NCI-H526 (cell line): ENCODE measurements at regions not wholly inside any gene's neighbourhood (a gene's known extent, or its start where the extent isn't known, plus 50 kb on each side); places are given as distances from the start of the nearest gene placed in this dataset.
A peak's percentile ranks its signal among the peaks of the same experiment; 100 is the strongest.

Experiments
- DNase-seq, 2 experiments: peaks; one replicate each; lab custom pipeline; 2025; lab: John Stamatoyannopoulos, UW

GRCh38 chr15:98419173-98419780 is 229.1 kb upstream of the IGF1R start:
- no peak for DNase-seq

- no peak for DNase-seq
These were observed 227.5 kb upstream of the IGF1R start for GRCh38 chr15:98420837-98421236.

- DNase-seq = peak; percentile 39 to 80
These were observed 226.8 kb upstream of the IGF1R start for GRCh38 chr15:98421419-98422129.

- DNase-seq = no peak
These were observed 226.2 kb upstream of the IGF1R start for GRCh38 chr15:98422130-98422478.

GRCh38 chr15:98425173-98425572 is 223.2 kb upstream of the IGF1R start:
- DNase-seq = peak in 1 of 2 experiments; percentile 58

GRCh38 chr15:98427321-98427720 is 221.0 kb upstream of the IGF1R start:
- no peak for DNase-seq

- DNase-seq = peak in 1 of 2 experiments; percentile 75
These were observed 219.9 kb upstream of the IGF1R start for GRCh38 chr15:98428253-98428989.

GRCh38 chr15:98431171-98431570 is 217.2 kb upstream of the IGF1R start:
- DNase-seq = no peak

- DNase-seq = no peak
These were observed 215.0 kb upstream of the IGF1R start for GRCh38 chr15:98433346-98433745.

- DNase-seq = no peak
These were observed 214.5 kb upstream of the IGF1R start for GRCh38 chr15:98433856-98434255.

- DNase-seq = no peak
These were observed 210.6 kb upstream of the IGF1R start for GRCh38 chr15:98437752-98438151.

- DNase-seq = no peak
These were observed 210.0 kb upstream of the IGF1R start for GRCh38 chr15:98438326-98438725.

- DNase-seq = no peak
These were observed 209.4 kb upstream of the IGF1R start for GRCh38 chr15:98438907-98439306.

GRCh38 chr15:98439523-98439942 is 208.8 kb upstream of the IGF1R start:
- no peak for DNase-seq

- peak; percentile 35 to 70 for DNase-seq
These were observed 207.4 kb upstream of the IGF1R start for GRCh38 chr15:98440917-98441316.

- DNase-seq = no peak
These were observed 206.7 kb upstream of the IGF1R start for GRCh38 chr15:98441599-98441998.

GRCh38 chr15:98442379-98442833 is 205.9 kb upstream of the IGF1R start:
- DNase-seq = peak; percentile 57 to 83

GRCh38 chr15:98442901-98443300 is 205.4 kb upstream of the IGF1R start:
- DNase-seq = no peak

GRCh38 chr15:98443526-98443925 is 204.8 kb upstream of the IGF1R start:
- DNase-seq = no peak

- peak in 1 of 2 experiments; percentile 11 for DNase-seq
These were observed 204.2 kb upstream of the IGF1R start for GRCh38 chr15:98444138-98444537.

- DNase-seq = no peak
These were observed 203.0 kb upstream of the IGF1R start for GRCh38 chr15:98445315-98445714.

GRCh38 chr15:98446083-98446482 is 202.3 kb upstream of the IGF1R start:
- no peak for DNase-seq

GRCh38 chr15:98447069-98447468 is 201.3 kb upstream of the IGF1R start:
- DNase-seq = no peak
